Right cardiac atrium (tissue), 5 donors: ENCODE measurements at regions not wholly inside any gene's neighbourhood (a gene's known extent, or its start where the extent isn't known, plus 50 kb on each side); places are given as distances from the start of the nearest gene placed in this dataset.
"Not testable (repeated sequence)": the region's sequence is repeated elsewhere in the genome, so short reads cannot be mapped to it uniquely, and the experiment has no call there.

Experiments
- ATAC-seq, 2 donors: fragments of 200-7000 bp; cut with Tn5 transposase; one replicate each; pipeline versions ENCODE4 v1.8.0 to v1.9.1; 2020; ENCODE audit warnings: moderate library complexity in 2 of 2, mild to moderate bottlenecking in 1 of 2
- DNase-seq, 3 donors: peaks; one replicate each; pipeline ENCODE4 v3.0.0-alpha.2; 2020
- H3K27ac ChIP-seq: one replicate; pipeline ENCODE4 v1.5.1; 2013; ENCODE audit warnings: mild to moderate bottlenecking, low read length, control low read depth, moderate library complexity
- H3K27me3 ChIP-seq: one replicate; pipeline ENCODE4 v1.6.1; 2013; ENCODE audit not compliant: control insufficient read depth, insufficient read depth
- H3K4me1 ChIP-seq: one replicate; pipeline ENCODE4 v1.6.1; 2013; ENCODE audit warnings: low read length; ENCODE audit not compliant: control insufficient read depth, insufficient read depth
- H3K4me3 ChIP-seq: one replicate; pipeline ENCODE4 v1.5.1; 2013; ENCODE audit warnings: low read length, control low read depth
- H3K9me3 ChIP-seq: one replicate; pipeline ENCODE4 v1.6.1; 2013; ENCODE audit warnings: low read length; ENCODE audit not compliant: control insufficient read depth
- WGBS: extraction: QIAGEN DNeasy Blood & Tissue Kit; methylation state at CpG from one replicate; pipeline ENCODE4 v1.1.7; 2013; 5-methylcytosine and 5-hydroxymethylcytosine counted together
- intact Hi-C, 4 donors: fragments of 100-400 bp; cut with DNase I; formaldehyde crosslinking; loops; one replicate each; pipeline versions ENCODE4 v1.11.0 to v1.14.0; 2022 to 2023
- donor health status: healthy with polysubstance abuse.
- donor health status: DM: no; HTN: yes; CAD: no.
- donor health status: DM: no; HTN: no; CAD: no.
- donor health status: DM: no; HTN: yes; CAD: no; lungs with severe emphysema.
- donor health status: DM: yes; HTN: yes; CAD: no.

DNA sequence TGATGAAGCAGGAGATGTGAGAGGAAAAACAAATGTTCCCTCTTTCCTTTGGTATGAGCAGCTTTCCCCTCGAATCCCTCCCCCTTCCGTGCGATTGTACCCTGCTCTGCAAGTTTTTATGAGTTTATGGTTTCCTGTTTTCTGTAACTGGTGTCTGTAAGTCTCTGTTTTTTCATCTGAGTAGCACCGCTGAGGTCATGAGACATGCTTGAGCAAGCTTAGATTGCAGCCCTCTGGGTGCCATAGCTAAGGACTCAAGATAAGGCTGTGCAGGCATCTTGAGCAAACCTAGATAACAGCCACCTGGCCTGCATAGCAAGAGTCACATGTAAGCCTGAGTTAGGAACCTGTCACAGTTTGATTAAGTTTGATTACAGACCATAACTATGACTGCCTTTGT is 165.2 kb upstream of the TGIF2LX start:
- 62% methylated on average over 4 of the region's 4 CpGs for WGBS
- H3K4me3 ChIP-seq, ATAC-seq, H3K27me3 ChIP-seq, H3K4me1 ChIP-seq, H3K27ac ChIP-seq, H3K9me3 ChIP-seq, DNase-seq, intact Hi-C loops: not testable (repeated sequence)

DNA sequence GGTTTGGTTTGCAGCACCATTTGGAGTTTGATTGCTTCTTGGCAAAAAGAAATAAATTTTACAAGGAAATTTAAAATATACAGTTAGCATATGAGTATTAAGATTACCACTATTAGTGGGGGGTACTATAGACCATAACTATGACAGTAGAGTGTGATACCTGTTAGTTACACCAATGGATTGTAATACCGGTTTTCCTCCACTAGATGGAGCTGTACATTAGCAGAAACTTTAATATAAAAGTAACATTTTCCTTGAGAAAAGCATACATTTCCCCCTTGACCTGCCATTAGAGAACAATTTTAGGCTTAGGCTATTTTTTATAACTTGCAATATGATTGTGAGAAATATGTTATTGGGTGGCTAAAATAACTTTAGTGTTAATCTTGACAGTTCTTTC is 163.9 kb upstream of the TGIF2LX start:
- ATAC-seq, H3K27ac ChIP-seq, H3K27me3 ChIP-seq, H3K4me1 ChIP-seq, DNase-seq, intact Hi-C loops, H3K9me3 ChIP-seq, H3K4me3 ChIP-seq: not testable (repeated sequence)
- 0% methylated on average over 1 of the region's 1 CpG for WGBS

- intact Hi-C loops: not testable (repeated sequence)
- 80% methylated on average over 5 of the region's 5 CpGs for WGBS
These were observed 162.5 kb upstream of the TGIF2LX start for GRCh38 chrX:89759076-89759685.

DNA sequence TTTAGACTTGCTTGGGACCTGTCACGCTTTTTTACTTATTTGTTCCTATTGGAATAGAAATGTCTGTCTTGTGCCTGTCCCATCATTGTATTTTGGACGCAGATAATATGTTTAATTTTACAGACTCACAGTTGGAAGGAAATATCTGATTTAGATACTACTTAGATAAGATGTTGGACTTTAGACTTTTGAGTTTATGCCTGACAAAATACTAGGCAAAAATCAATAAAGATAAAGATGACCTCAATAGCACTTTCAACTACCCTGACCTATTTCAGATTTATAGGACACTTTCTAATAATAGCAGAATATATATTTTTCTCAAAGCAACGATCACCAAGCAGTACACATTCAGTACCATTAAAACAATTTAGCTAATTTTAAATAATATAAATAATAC is 150.1 kb upstream of the TGIF2LX start:
- ATAC-seq, H3K4me3 ChIP-seq, DNase-seq, H3K4me1 ChIP-seq, H3K9me3 ChIP-seq, H3K27ac ChIP-seq, H3K27me3 ChIP-seq, intact Hi-C loops: not testable (repeated sequence)
- WGBS: 82% methylated on average over 2 of the region's 3 CpGs

More at GRCh38 chrX:89759076-89759685, 162.5 kb upstream of the TGIF2LX start:
- not testable (repeated sequence) for H3K4me3 ChIP-seq, H3K27me3 ChIP-seq, H3K27ac ChIP-seq, ATAC-seq, H3K9me3 ChIP-seq, H3K4me1 ChIP-seq, DNase-seq

GRCh38 chrX:89811440-89811839 is 110.3 kb upstream of the TGIF2LX start:
- H3K9me3 ChIP-seq, intact Hi-C loops, H3K27ac ChIP-seq, DNase-seq, ATAC-seq, H3K27me3 ChIP-seq, H3K4me3 ChIP-seq, H3K4me1 ChIP-seq: not testable (repeated sequence)
- 83% methylated on average over 3 of the region's 3 CpGs for WGBS

GRCh38 chrX:89839723-89840122 is 82.0 kb upstream of the TGIF2LX start:
- DNase-seq, ATAC-seq, H3K9me3 ChIP-seq, H3K4me3 ChIP-seq, H3K27me3 ChIP-seq, intact Hi-C loops, H3K27ac ChIP-seq, H3K4me1 ChIP-seq: not testable (repeated sequence)
- 87% methylated on average over 6 of the region's 6 CpGs for WGBS

GRCh38 chrX:89871662-89872061 is 50.0 kb upstream of the TGIF2LX start:
- 18% methylated on average over 4 of the region's 4 CpGs for WGBS
- H3K9me3 ChIP-seq, H3K4me1 ChIP-seq, intact Hi-C loops, H3K4me3 ChIP-seq, H3K27me3 ChIP-seq, H3K27ac ChIP-seq, ATAC-seq: not testable (repeated sequence)
- peak in 1 of 3 donors; percentile 6 for DNase-seq
